ENCODE measurements at regions not wholly inside any gene's neighbourhood (a gene's known extent, or its start where the extent isn't known, plus 50 kb on each side); places are given as distances from the start of the nearest gene placed in this dataset.

DNA sequence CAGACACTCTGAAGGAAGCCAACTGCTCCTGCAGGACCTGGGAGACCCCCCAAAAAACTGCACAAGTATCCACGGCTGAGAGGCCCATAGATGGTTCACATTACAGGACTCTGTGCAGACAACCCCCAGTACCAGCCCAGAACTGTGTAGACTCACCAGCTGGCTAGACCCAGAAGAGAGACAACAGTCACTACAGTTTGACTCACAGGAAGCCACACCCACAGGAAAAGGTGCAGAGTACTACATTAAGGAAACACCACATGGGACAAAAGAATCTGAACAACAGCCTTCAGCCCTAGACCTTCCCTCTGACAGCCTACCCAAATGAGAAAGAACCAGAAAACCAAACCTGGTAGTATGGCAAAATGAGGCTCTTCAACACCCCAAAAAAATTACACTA, 281.2 kb upstream of the RGMB start:
- no peak overlapping the region for H3K4me2 ChIP-seq (ENCODE audit: insufficient read depth in 1 of 2, low read depth in 2 of 2, low read length in 2 of 2)
- H3K23me2 ChIP-seq (ENCODE audit: low read depth, low read length): no peaks in the 10 kb centered on the region
- H3K36me3 ChIP-seq (ENCODE audit: control insufficient read depth in 2 of 4, insufficient read depth in 4 of 4, low read length in 3 of 4): no peaks in the 10 kb centered on the region; a peak in 1 of 8 replicates
- 92% methylated on average over 1 of the region's 1 CpG; no CpG with 5 or more reads in 1 of the 2 experiments for WGBS, 2 experiments (ENCODE audit: extremely low coverage in 1 of 2, insufficient coverage in 1 of 2, insufficient read length in 1 of 2, insufficient replicate concordance in 2 of 2, low coverage in 1 of 2, low lambda C conversion rate in 2 of 2, missing lambda C conversion rate in 1 of 2)
- no peak for TF ChIP-seq KDM4A (IDR thresholded peaks at IDR 0.05; ENCODE audit: low read depth, low read length, severe bottlenecking)
- no peak for TF ChIP-seq NANOG (IDR thresholded peaks at IDR 0.05; ENCODE audit: insufficient read depth, low read depth, low read length, poor library complexity, severe bottlenecking)
- no peak for TF ChIP-seq BCL11A (IDR thresholded peaks at IDR 0.05; ENCODE audit: low read depth in 2 of 2, low read length in 2 of 2)
- TF ChIP-seq KDM5A (IDR thresholded peaks at IDR 0.05; ENCODE audit: low read length): no peak
- no peak for TF ChIP-seq RFX5 (IDR thresholded peaks at IDR 0.05; ENCODE audit: borderline replicate concordance, low read depth, low read length)
- TF ChIP-seq CBX5 (IDR thresholded peaks at IDR 0.05; ENCODE audit: low read depth, low read length): no peak
- TF ChIP-seq SIX5 (IDR thresholded peaks at IDR 0.05; ENCODE audit: low read depth, low read length): no peak
- H2BK12ac ChIP-seq (ENCODE audit: low read depth, low read length): no peak overlapping the region
- H2BK120ac ChIP-seq (replicated peaks; ENCODE audit: low read depth, low read length): no peak overlapping the region
- H3K4ac ChIP-seq (replicated peaks; ENCODE audit: insufficient read length, low read depth, low read length): no peak overlapping the region
- no peak overlapping the region for H3K27ac ChIP-seq (ENCODE audit: low read depth, low read length)
- FAIRE-seq (no peak), DNase-seq (ENCODE audit: low read depth in 1 of 2, low spot score in 2 of 2) (no peak)
- H3K56ac ChIP-seq (replicated peaks; ENCODE audit: insufficient read length, low read depth, low read length): no peak overlapping the region
- H3K18ac ChIP-seq (ENCODE audit: extremely low read depth, low read length): no peak overlapping the region
- no peak overlapping the region for H2BK15ac ChIP-seq (ENCODE audit: low read length)
- ChIA-PET POLR2A (ENCODE audit: partially characterized antibody) (no interaction called here), CTCF (ENCODE audit: partially characterized antibody) (no interaction called here)
- no peak overlapping the region for H4K5ac ChIP-seq (ENCODE audit: insufficient read length, low read depth, low read length)
- no peak overlapping the region for H2BK5ac ChIP-seq (ENCODE audit: low read depth, low read length)
- no peak overlapping the region for H4K8ac ChIP-seq (ENCODE audit: extremely low read depth, insufficient read depth, low read length)
- H3K27me3 ChIP-seq (replicated peaks in 1 of 4; ENCODE audit: control insufficient read depth in 3 of 4, extremely low read depth in 1 of 4, insufficient read depth in 3 of 4, low read length in 3 of 4): no peaks in the 10 kb centered on the region
- H3K9ac ChIP-seq (replicated peaks in 1 of 4; ENCODE audit: extremely low read depth in 1 of 4, low read depth in 3 of 4, low read length in 3 of 4): no peak overlapping the region
- no peaks in the 10 kb centered on the region for H3K4me1 ChIP-seq (replicated peaks in 1 of 4; ENCODE audit: control insufficient read depth in 3 of 4, insufficient read depth in 4 of 4, low read length in 3 of 4)
- no peak overlapping the region for H3K14ac ChIP-seq (ENCODE audit: insufficient read length)
- H3K4me3 ChIP-seq (ENCODE audit: extremely low read depth in 1 of 4, insufficient read depth in 2 of 4, low read depth in 3 of 4, low read length in 4 of 4): no peak overlapping the region
- no peak overlapping the region for H2AFZ ChIP-seq (ENCODE audit: low read length)
- no peak overlapping the region for H2AK5ac ChIP-seq (ENCODE audit: low read depth, low read length)
- no peak overlapping the region for H4K91ac ChIP-seq (replicated peaks; ENCODE audit: insufficient read length, low read length)
- H2BK20ac ChIP-seq (ENCODE audit: low read length): no peak overlapping the region
- H3K79me1 ChIP-seq (ENCODE audit: low read depth, low read length): no peaks in the 10 kb centered on the region
- H3K9me3 ChIP-seq (ENCODE audit: insufficient read depth in 2 of 2, low read depth in 1 of 2, low read length in 1 of 2): peaks cover 11 to 12% of the 10 kb centered on the region in 2 experiments; a peak in 3 of 4 replicates
- no peak overlapping the region for H3K23ac ChIP-seq (ENCODE audit: insufficient read length)
- H3K79me2 ChIP-seq (ENCODE audit: control insufficient read depth in 1 of 2, insufficient read depth in 2 of 2, low read length in 2 of 2): no peaks in the 10 kb centered on the region; a peak in 1 of 4 replicates
- no peaks in the 10 kb centered on the region for H4K20me1 ChIP-seq (replicated peaks in 1 of 2; ENCODE audit: control insufficient read depth in 1 of 2, insufficient read depth in 2 of 2, low read length in 2 of 2)

All from H1 (cell line).